Mucosa of descending colon (tissue), 3 donors: ENCODE measurements at regions not wholly inside any gene's neighbourhood (a gene's known extent, or its start where the extent isn't known, plus 50 kb on each side); places are given as distances from the start of the nearest gene placed in this dataset.

Experiments used
- ATAC-seq: fragments of 200-7000 bp; cut with Tn5 transposase; one replicate; pipeline ENCODE4 v1.9.1; 2020; ENCODE audit warnings: mild to moderate bottlenecking, moderate library complexity
- DNase-seq, 3 donors: peaks; one replicate each; pipeline ENCODE4 v3.0.0-alpha.2; 2020
- H3K36me3 ChIP-seq: fragments of 200-600 bp; one replicate; pipeline ENCODE4 v1.8.0; 2021; ENCODE audit warnings: low read depth, mild to moderate bottlenecking
- H3K4me1 ChIP-seq: fragments of 200-600 bp; one replicate; pipeline ENCODE4 v1.8.0; 2021; ENCODE audit warnings: low read depth, mild to moderate bottlenecking
- H3K4me3 ChIP-seq: fragments of 200-600 bp; one replicate; pipeline ENCODE4 v1.8.0; 2021; ENCODE audit warnings: mild to moderate bottlenecking
- H3K9me3 ChIP-seq: fragments of 200-600 bp; one replicate; pipeline ENCODE4 v1.8.0; 2021; ENCODE audit warnings: mild to moderate bottlenecking
- CTCF ChIP-seq: fragments of 200-600 bp; IDR thresholded peaks from one replicate; pipeline ENCODE4 v1.8.0; 2022; ENCODE audit warnings: antibody characterized with exemption, mild to moderate bottlenecking
- intact Hi-C, 2 donors: fragments of 100-400 bp; cut with DNase I in 1 of 2; cut with micrococcal nuclease in 1 of 2; formaldehyde crosslinking; loops; one replicate each; pipeline versions ENCODE4 v1.11.0 to v1.11.1; 2022; cut with DNase I, micrococcal nuclease
- donor health status: DM: no; HTN: no; CAD: no; lungs with moderate emphysema.
- donor health status: DM: no; HTN: no; CAD: no.
- donor health status: DM: no; HTN: yes; CAD: no.

GRCh38 chr21:17738176-17738953 is 80.8 kb downstream of the C21orf91 start:
- Histone ChIP-seq H3K4me1 (no peaks in the 10 kb centered on the region), H3K4me3 (no peak overlapping the region), H3K9me3 (no peaks in the 10 kb centered on the region), H3K36me3 (no peaks in the 10 kb centered on the region)
- no peak for ATAC-seq
- intact Hi-C loops: no loop called here
- DNase-seq: peak in 1 of 3 donors; percentile 14
- no peak for TF ChIP-seq CTCF

GRCh38 chr21:17736072-17736471 is 83.1 kb downstream of the C21orf91 start:
- Histone ChIP-seq H3K4me1 (no peaks in the 10 kb centered on the region), H3K9me3 (no peaks in the 10 kb centered on the region), H3K4me3 (no peak overlapping the region), H3K36me3 (no peaks in the 10 kb centered on the region)
- TF ChIP-seq CTCF: no peak
- intact Hi-C loops: no loop called here
- ATAC-seq (no peak), DNase-seq (no peak)

GRCh38 chr21:17733209-17733608 is 85.9 kb downstream of the C21orf91 start:
- Histone ChIP-seq H3K4me3 (no peak overlapping the region), H3K9me3 (no peaks in the 10 kb centered on the region), H3K4me1 (no peaks in the 10 kb centered on the region), H3K36me3 (no peaks in the 10 kb centered on the region)
- intact Hi-C loops: no loop called here
- DNase-seq (no peak), ATAC-seq (no peak)
- TF ChIP-seq CTCF: no peak

- no peak for ATAC-seq
- no peaks in the 10 kb centered on the region for H3K36me3 ChIP-seq
- H3K9me3 ChIP-seq: no peaks in the 10 kb centered on the region
- DNase-seq: no peak
- intact Hi-C loops: no loop called here
- no peak overlapping the region for H3K4me3 ChIP-seq
- H3K4me1 ChIP-seq: no peaks in the 10 kb centered on the region
- no peak for TF ChIP-seq CTCF
Measured at GRCh38 chr21:17732306-17732705, 86.8 kb downstream of the C21orf91 start.

GRCh38 chr21:17731554-17731953 is 87.6 kb downstream of the C21orf91 start:
- no peaks in the 10 kb centered on the region for H3K4me1 ChIP-seq
- intact Hi-C loops: no loop called here
- no peaks in the 10 kb centered on the region for H3K36me3 ChIP-seq
- no peak for DNase-seq
- no peaks in the 10 kb centered on the region for H3K9me3 ChIP-seq
- no peak overlapping the region for H3K4me3 ChIP-seq
- TF ChIP-seq CTCF: no peak
- ATAC-seq: no peak

- Histone ChIP-seq H3K4me3 (no peak overlapping the region), H3K36me3 (no peaks in the 10 kb centered on the region), H3K9me3 (no peaks in the 10 kb centered on the region), H3K4me1 (no peaks in the 10 kb centered on the region)
- DNase-seq (no peak), ATAC-seq (peak; percentile 38)
- TF ChIP-seq CTCF: no peak
- intact Hi-C loops: no loop called here
Measured at GRCh38 chr21:17730782-17731181, 88.4 kb downstream of the C21orf91 start.
